Activated CD4-positive, alpha-beta memory T cell treated with anti-CD3 and anti-CD28 coated beads for 36 hours (primary cell): ENCODE measurements at regions not wholly inside any gene's neighbourhood (a gene's known extent, or its start where the extent isn't known, plus 50 kb on each side); places are given as distances from the start of the nearest gene placed in this dataset.

Experiments
- CTCF ChIA-PET: fragments of 350-600 bp; sonication (Branson Sonifier 250); formaldehyde crosslinking; loops from one replicate; lab custom pipeline; 2021; ENCODE audit warnings: antibody characterized with exemption, inconsistent platforms; lab: Charles Lee
- POLR2A ChIA-PET: fragments of 350-600 bp; sonication (Branson Sonifier 250); formaldehyde crosslinking; loops from one replicate; lab custom pipeline; 2021; ENCODE audit warnings: antibody characterized with exemption; lab: Charles Lee
- DNase-seq: peaks from one replicate; pipeline ENCODE4 v3.0.0-alpha.2; 2020
- H3K27ac Mint-ChIP-seq: one replicate; pipeline ENCODE4 v1.8.0; 2021; ENCODE audit warnings: mixed read lengths
- H3K27me3 Mint-ChIP-seq: one replicate; pipeline ENCODE4 v1.8.0; 2021; ENCODE audit warnings: mixed read lengths
- H3K36me3 Mint-ChIP-seq: one replicate; pipeline ENCODE4 v1.8.0; 2021; ENCODE audit warnings: mixed read lengths
- H3K4me1 Mint-ChIP-seq: one replicate; pipeline ENCODE4 v1.8.0; 2021; ENCODE audit warnings: low read depth, mixed read lengths
- H3K4me3 Mint-ChIP-seq: one replicate; pipeline ENCODE4 v1.8.0; 2021; ENCODE audit warnings: mild to moderate bottlenecking, mixed read lengths
- H3K9me3 Mint-ChIP-seq: one replicate; pipeline ENCODE4 v1.8.0; 2021; ENCODE audit warnings: mixed read lengths
- intact Hi-C: fragments of 100-400 bp; cut with micrococcal nuclease; formaldehyde crosslinking; loops from one replicate; pipeline ENCODE4 v1.15.1; 2023

DNA sequence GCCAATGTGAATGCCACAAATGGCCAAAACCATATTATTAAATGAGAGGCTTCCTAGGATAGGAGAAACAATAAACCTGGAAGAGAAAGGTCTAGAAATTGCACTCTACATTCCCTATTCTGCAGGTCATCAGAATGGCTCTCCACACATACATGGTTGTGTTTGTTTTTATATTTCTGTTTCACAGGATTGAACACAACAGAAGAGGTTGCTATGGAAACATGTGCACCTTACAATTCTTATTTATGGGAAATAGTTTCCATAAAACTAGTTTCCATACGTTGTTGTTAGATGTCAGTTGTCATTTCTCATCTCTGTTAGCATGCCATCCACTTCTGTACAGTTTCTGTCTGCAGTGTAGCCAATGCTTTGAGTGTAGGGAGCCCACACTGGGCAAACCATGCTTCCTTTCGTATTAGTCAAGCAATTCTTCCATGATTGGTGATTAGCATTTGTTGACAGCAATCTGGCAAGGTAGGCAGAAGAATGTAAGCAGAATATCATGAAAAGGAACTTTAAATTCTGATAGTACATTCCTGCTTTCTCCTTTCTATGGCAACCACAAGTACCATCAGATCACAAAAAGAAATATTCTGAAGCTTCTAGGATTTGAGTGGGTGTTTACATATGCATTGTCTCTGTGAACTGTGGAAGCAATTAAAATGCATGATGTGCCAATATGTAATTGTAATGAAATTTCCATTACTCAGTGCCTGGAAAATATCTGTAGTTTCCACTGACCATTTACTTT, 141.6 kb upstream of the AVPR1A start:
- POLR2A ChIA-PET = no interaction called here
- DNase-seq = no peak
- CTCF ChIA-PET = no interaction called here
- intact Hi-C loops = no loop called here
- Mint-ChIP-seq H3K9me3 (no peaks in the 10 kb centered on the region), H3K36me3 (no peaks in the 10 kb centered on the region), H3K4me3 (no peak overlapping the region), H3K4me1 (no peaks in the 10 kb centered on the region), H3K27ac (no peak overlapping the region), H3K27me3 (no peaks in the 10 kb centered on the region)

DNA sequence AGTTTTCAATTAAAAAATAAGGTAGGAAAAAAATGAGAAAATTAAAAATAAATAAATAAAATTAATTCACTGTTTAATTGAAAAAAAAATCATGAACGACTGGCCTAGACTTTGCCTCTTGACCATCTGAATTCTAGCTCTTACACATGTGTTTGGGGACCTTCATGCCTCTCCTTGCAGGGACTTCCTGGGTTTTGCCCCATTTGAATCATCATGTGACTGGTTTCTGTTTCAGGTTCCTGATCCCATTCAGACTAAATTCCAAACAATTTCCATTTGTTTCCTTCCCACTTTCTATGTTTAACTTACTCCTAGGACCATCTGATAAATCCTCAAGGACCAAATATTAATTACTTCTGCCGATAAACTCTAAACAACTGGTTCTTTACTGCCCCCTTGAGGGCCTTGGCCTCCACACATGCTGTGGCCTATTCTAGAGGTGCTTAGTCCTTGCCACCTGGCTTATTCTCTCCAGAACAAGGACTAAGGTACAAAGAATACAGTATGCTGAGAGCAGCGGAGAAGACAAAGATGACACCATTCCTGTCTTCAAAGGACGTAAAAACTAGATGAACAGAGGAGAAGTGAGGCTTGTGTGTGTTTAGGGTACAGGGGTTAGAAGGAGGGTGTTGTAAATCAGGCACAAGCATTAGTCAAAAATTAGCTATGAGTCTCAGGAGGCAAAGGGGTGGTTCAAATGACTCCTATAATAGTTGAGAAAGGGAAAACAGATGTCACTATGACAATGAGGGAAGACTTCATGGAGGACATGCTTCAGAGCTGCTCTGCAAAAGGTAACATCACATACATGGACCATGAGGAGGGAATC, 125.8 kb upstream of the AVPR1A start:
- H3K4me1 Mint-ChIP-seq = no peaks in the 10 kb centered on the region
- H3K4me3 Mint-ChIP-seq = no peak overlapping the region
- no peaks in the 10 kb centered on the region for H3K27me3 Mint-ChIP-seq
- POLR2A ChIA-PET = no interaction called here
- H3K27ac Mint-ChIP-seq = no peak overlapping the region
- intact Hi-C loops = no loop called here
- DNase-seq = no peak
- CTCF ChIA-PET = interaction anchor here (0.9 kb wide), 1 partner anchor 124 kb away, joined by 3 read pairs; no protein-coding TSS in a partner anchor
- no peaks in the 10 kb centered on the region for H3K36me3 Mint-ChIP-seq
- no peaks in the 10 kb centered on the region for H3K9me3 Mint-ChIP-seq

DNA sequence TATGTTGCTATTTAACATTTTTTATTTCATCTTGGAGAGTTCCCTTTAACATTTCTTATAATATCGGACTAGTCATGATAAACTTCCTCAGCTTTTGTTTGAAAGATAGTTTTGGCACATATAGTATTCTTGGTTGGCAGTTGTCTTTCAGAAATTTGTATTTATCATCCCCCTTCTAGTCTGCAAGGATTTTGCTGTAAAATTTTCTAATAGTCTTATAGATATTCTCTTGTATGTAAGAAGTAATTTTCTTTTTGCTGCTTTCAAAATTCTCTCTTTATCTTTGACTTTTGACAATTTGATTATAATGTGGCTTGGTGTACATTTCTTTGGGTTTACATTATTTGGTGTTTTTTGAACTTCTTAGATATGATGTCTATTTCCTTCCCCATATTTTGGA, 116.0 kb upstream of the AVPR1A start:
- DNase-seq = no peak
- no peak overlapping the region for H3K4me3 Mint-ChIP-seq
- peaks cover 24% of the 10 kb centered on the region for H3K9me3 Mint-ChIP-seq
- H3K27me3 Mint-ChIP-seq = no peaks in the 10 kb centered on the region
- intact Hi-C loops = no loop called here
- POLR2A ChIA-PET = no interaction called here
- no peaks in the 10 kb centered on the region for H3K36me3 Mint-ChIP-seq
- no peaks in the 10 kb centered on the region for H3K4me1 Mint-ChIP-seq
- H3K27ac Mint-ChIP-seq = no peak overlapping the region
- CTCF ChIA-PET = no interaction called here

DNA sequence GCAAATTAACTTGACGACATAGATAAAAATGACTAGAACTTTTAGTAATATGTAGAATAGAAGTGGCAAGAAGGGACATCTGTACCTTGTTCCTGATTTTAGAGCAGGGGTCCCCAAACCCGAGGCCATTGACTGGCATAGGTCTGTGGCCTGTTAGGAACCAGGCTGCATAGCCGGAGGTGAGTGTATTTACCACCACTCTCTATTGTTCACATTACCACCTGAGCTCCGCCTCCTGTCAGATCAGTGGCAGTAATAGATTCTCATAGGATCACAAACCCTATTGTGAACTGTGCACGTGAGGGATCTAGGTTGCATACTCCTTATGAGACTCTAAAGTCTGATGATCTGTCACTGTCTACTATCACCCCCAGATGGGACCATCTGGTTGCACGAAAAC, 113.6 kb upstream of the AVPR1A start:
- CTCF ChIA-PET = no interaction called here
- Mint-ChIP-seq H3K27ac (no peak overlapping the region), H3K9me3 (peaks cover 19% of the 10 kb centered on the region), H3K4me1 (no peaks in the 10 kb centered on the region), H3K4me3 (no peak overlapping the region), H3K36me3 (no peaks in the 10 kb centered on the region), H3K27me3 (no peaks in the 10 kb centered on the region)
- intact Hi-C loops = no loop called here
- DNase-seq = no peak
- POLR2A ChIA-PET = no interaction called here

DNA sequence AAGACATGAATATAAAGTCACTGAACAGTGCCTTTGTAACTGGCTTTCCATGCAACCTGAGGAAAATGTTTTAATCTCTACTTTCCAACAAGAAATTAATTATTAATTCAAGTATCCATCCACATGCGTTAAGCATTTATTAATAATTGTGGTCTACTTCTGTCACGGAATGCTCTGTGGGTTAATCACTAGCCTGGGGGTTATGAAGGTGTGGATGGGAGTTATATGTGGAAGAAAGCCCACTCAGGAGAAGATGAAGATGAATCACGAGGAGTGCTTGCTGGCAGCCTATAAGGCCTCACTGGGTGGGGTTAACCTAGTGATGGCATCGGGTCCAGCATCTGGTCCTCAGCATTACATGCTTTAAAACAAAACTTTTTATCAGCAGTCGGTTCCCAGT, 99.5 kb upstream of the AVPR1A start:
- Mint-ChIP-seq H3K4me3 (no peak overlapping the region), H3K4me1 (no peaks in the 10 kb centered on the region), H3K27me3 (no peaks in the 10 kb centered on the region), H3K9me3 (peaks cover 5% of the 10 kb centered on the region), H3K27ac (no peak overlapping the region), H3K36me3 (no peaks in the 10 kb centered on the region)
- POLR2A ChIA-PET = no interaction called here
- intact Hi-C loops = no loop called here
- CTCF ChIA-PET = no interaction called here
- no peak for DNase-seq

DNA sequence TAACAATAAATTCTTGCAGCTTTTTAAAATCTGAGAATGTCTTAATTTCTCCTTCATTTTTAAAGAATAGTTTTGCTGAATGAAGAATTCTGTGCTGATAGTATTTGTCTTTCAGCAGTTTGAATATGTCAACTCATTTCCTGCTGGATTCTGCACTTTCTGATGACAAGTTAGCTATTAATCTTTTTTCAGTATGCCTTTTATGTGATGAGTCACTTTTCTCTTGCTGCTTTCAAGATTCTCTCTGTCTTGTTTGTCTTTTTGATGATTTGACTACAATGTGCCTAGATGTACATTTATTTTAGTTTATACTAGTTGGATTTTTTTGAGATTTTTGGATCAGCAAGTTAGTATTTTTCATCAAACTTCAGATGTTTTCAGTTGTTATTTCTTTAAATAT, 87.9 kb upstream of the AVPR1A start:
- Mint-ChIP-seq H3K36me3 (no peaks in the 10 kb centered on the region), H3K27ac (no peak overlapping the region), H3K4me1 (no peaks in the 10 kb centered on the region), H3K4me3 (no peak overlapping the region), H3K27me3 (no peaks in the 10 kb centered on the region), H3K9me3 (peaks cover 3% of the 10 kb centered on the region)
- intact Hi-C loops = no loop called here
- no peak for DNase-seq
- POLR2A ChIA-PET = no interaction called here
- CTCF ChIA-PET = interaction anchor here (1.3 kb wide), 1 partner anchor 9 kb away, joined by 3 read pairs; no protein-coding TSS in a partner anchor

DNA sequence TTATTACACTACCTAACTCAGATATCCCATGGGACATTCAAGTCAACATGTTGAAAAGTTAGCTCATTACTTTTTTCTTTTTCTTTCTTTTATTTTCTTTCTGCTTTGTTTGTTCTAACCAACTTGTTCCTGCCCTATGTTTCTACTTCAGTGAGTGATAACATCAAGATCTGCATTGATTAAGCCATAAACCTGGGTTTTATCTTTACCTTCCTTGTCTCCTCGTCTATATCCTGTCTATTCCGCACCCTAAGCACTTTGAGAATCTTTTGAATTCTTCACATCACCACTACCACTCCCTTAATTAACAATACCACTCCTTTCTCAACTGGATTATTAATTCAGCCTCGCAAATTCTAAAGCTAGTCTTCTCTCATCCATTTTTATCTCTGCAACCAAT, 81.9 kb upstream of the AVPR1A start:
- Mint-ChIP-seq H3K4me1 (no peaks in the 10 kb centered on the region), H3K36me3 (no peaks in the 10 kb centered on the region), H3K9me3 (peaks cover 4% of the 10 kb centered on the region), H3K27ac (no peak overlapping the region), H3K4me3 (no peak overlapping the region), H3K27me3 (no peaks in the 10 kb centered on the region)
- no peak for DNase-seq
- CTCF ChIA-PET = no interaction called here
- POLR2A ChIA-PET = no interaction called here
- intact Hi-C loops = no loop called here

DNA sequence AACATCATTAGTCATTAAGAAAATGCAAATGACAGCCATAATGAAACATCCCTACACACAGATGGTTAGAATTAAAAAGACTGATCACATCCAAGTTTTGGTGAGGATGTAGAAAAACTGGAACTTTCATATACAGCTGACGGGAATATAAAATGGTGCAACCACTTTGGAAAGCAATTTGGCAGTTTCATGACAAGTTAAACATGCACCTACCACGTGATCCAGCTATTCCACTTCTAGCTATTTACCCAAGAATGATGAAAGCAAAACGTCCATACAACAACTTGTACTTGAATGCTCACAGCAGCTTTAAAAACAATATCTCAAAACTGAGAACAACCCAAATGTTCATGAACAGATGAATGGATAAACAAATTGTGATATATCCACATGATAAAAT, 77.9 kb upstream of the AVPR1A start:
- Mint-ChIP-seq H3K36me3 (no peaks in the 10 kb centered on the region), H3K27ac (no peak overlapping the region), H3K4me3 (no peak overlapping the region), H3K9me3 (peaks cover 4% of the 10 kb centered on the region), H3K4me1 (no peaks in the 10 kb centered on the region), H3K27me3 (no peaks in the 10 kb centered on the region)
- intact Hi-C loops = no loop called here
- ChIA-PET CTCF (no interaction called here), POLR2A (no interaction called here)
- DNase-seq = no peak

DNA sequence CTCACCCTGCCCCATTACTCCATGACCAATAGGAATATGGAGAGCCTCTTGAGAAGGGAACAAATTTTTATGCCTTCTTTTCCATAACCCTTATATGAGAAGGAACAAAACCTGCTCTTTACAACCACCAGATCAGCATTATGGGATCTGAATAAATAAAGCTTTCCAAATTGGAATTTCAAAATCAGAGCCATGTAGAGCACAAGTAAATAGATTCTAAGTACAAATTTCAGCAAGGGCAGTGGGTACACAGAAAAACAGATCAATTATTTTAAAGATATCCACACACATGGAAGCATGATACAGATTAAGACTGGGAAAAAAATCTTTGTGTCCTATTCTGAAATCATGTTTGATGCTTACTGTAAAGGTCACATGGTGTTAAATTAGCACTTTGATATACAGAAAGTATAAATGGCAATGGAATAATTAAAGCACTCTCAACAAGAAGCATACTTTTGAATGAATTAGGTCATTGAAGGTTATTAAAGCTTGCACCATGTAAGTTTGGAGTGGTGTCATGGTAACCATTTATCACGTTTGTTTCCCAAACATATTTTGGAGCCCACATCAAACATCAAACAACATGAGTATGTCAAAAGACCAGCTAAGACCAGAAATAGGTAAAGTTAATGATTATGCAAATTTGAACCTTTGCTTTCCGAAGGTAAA, 75.9 kb upstream of the AVPR1A start:
- H3K9me3 Mint-ChIP-seq = peaks cover 4% of the 10 kb centered on the region
- H3K4me1 Mint-ChIP-seq = no peaks in the 10 kb centered on the region
- ChIA-PET CTCF (no interaction called here), POLR2A (no interaction called here)
- DNase-seq = no peak
- H3K36me3 Mint-ChIP-seq = no peaks in the 10 kb centered on the region
- no peaks in the 10 kb centered on the region for H3K27me3 Mint-ChIP-seq
- H3K4me3 Mint-ChIP-seq = no peak overlapping the region
- intact Hi-C loops = no loop called here
- no peak overlapping the region for H3K27ac Mint-ChIP-seq

DNA sequence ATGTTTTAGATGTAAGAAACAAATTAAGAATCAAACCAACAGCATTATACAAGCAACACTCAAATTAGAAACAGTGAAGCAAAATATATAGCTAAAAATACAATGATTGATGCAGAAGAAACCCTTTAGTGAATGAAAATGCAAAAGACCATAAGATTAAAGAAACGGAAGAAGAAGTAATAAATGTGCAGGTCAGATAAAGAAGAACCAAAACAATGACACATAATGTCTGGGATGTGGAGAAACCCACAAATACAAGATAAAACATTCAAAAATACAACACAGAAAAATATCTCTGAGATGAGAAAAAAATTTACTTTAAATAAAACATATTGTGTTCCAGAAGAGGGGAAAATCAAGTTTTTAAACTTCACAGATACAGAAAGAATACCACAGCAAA, 73.4 kb upstream of the AVPR1A start:
- ChIA-PET CTCF (no interaction called here), POLR2A (no interaction called here)
- intact Hi-C loops = no loop called here
- Mint-ChIP-seq H3K4me3 (no peak overlapping the region), H3K27me3 (no peaks in the 10 kb centered on the region), H3K36me3 (no peaks in the 10 kb centered on the region), H3K27ac (no peak overlapping the region), H3K9me3 (peaks cover 4% of the 10 kb centered on the region), H3K4me1 (no peaks in the 10 kb centered on the region)
- DNase-seq = no peak

DNA sequence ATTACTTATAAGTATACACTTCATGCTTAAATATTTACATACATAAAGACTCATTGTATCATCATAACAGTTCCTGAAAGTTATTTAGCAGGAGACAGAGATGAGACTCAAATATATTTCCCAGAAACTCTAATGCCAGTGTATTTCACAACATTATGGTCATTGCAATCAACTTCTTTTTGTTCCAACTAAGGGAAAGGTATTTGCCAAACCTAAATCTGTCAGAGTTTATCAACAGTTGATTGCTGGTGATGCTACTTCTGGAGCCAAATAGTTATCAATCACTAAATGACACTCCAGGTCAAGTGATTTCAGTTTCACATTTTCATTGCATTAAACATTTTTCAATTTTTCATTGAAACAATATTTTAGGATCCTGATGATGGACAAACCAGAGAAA, 72.1 kb upstream of the AVPR1A start:
- POLR2A ChIA-PET = no interaction called here
- H3K27ac Mint-ChIP-seq = no peak overlapping the region
- intact Hi-C loops = no loop called here
- no peak for DNase-seq
- H3K27me3 Mint-ChIP-seq = no peaks in the 10 kb centered on the region
- no peaks in the 10 kb centered on the region for H3K9me3 Mint-ChIP-seq
- no peaks in the 10 kb centered on the region for H3K36me3 Mint-ChIP-seq
- H3K4me3 Mint-ChIP-seq = no peak overlapping the region
- no peaks in the 10 kb centered on the region for H3K4me1 Mint-ChIP-seq
- CTCF ChIA-PET = no interaction called here

DNA sequence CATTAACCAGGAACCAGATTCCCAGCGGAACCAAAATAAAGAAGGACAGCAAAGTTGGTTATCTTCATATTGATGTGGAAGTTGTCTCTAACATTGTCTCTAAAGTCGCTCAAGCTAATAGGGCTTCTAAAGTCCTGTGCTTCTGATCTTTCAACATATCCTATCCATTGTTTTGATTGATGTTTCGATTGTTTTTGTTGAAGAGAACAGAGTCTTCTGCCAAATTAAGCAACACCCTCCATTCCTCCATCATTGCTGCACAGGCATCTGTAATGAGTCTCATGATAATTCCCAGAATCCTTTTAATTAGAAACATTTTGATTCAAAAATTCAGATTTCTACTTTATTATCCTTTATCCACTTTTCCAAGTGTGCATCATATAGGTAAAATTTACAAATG, 71.6 kb upstream of the AVPR1A start:
- no peak overlapping the region for H3K27ac Mint-ChIP-seq
- no peaks in the 10 kb centered on the region for H3K27me3 Mint-ChIP-seq
- H3K4me1 Mint-ChIP-seq = no peaks in the 10 kb centered on the region
- ChIA-PET POLR2A (no interaction called here), CTCF (no interaction called here)
- H3K36me3 Mint-ChIP-seq = no peaks in the 10 kb centered on the region
- H3K9me3 Mint-ChIP-seq = no peaks in the 10 kb centered on the region
- intact Hi-C loops = no loop called here
- DNase-seq = no peak
- H3K4me3 Mint-ChIP-seq = no peak overlapping the region
